ENCODE measurements at regions not wholly inside any gene's neighbourhood (a gene's known extent, or its start where the extent isn't known, plus 50 kb on each side); places are given as distances from the start of the nearest gene placed in this dataset.

DNA sequence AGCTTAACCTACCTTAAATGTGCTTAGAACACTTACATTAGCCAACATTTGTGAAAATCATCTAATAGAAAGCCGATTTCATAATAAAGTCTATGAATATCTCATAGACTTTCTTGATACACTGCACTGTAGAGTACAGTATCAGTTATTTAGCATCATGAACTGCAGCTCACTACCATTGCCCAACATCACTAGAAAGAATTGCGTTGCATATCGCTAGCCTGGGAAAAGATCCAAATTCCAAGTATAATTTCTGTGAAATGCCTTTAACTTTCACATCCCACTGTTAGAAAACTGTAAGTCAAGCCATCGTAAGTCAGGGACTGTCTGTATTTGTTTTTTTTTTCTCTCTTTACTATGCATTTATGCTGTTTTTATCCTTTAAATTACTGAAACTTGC is 918.6 kb upstream of the PABPC4L start:
- intact Hi-C loops (cut with DNase I), result no loop called here
- DNase-seq, result no peak

DNA sequence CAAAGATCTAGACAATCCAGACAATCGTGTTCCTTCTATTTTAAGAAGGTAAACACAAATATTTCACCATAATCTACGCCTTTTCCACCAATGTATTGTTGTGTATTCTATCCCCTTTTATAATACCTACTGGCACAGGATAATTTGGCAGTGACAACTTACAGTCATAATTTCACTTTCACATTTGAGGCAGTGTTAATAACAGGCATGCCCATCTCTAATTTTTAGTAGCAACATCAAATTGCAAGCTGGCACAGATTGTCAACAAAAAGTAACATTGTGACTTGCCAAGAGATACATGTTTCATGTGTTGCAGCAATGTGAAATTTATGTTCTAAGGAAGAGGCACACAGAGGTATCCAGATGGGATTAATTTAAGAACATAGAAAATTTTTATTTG is 912.5 kb upstream of the PABPC4L start:
- intact Hi-C loops (cut with DNase I), result no loop called here
- no peak for DNase-seq

DNA sequence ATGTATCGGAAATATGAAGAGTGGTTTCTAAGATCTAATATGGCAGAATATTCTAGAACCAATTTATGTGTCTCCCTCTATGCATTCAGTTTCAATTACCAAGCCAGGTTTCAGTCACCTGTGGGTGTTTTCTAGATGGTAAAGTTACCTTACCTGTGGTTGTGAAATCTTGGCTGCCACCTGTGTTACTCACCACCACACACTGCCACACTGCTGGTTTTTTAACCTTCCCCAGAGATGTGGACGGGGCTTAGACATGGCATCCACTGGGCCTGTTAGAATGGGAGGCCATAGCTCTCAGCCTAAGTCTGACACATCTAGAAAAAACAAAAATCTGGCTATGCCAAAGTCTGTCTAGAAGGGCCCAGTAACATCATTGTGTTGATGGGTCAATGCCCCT is 896.5 kb upstream of the PABPC4L start:
- intact Hi-C loops (cut with DNase I), result no loop called here
- DNase-seq, result no peak

DNA sequence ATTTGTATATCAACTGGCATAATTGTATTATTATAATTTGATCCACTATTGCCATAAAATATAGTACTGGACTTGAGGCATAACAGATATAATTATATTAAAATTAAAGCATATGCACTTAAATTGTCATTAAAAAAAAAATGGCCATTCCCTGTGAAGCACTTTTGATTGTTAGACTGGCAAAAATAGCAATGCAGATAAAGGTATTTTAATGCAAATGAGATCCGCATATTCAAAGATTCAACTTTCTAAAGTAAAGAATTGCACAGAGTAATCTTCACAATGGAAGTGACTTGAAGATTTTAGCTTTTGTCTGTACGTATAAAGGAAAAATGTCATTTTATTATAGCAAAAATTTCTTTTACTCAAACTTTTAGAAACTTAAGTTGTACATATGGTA is 871.8 kb upstream of the PABPC4L start:
- intact Hi-C loops (cut with DNase I), result no loop called here
- no peak for DNase-seq

DNA sequence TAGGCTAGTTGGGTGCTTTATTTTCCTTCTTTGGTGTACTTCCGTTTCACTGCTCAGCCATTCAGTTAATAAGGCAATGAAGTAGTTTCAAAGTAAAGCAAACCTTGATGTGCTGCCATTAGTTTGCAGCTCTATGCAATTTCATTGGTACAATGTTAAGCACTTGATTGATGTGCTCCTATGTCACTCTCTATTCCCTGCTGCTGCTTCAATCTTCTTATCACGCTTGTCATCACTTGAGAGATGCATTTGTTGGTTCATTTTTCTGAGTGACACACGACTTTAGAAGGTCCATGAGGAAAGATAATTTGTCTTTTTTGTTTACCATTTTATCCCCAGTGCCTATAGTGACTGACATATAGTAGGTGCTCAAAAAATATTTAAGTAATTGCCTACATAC is 871.0 kb upstream of the PABPC4L start:
- intact Hi-C loops (cut with DNase I), result no loop called here
- DNase-seq, result no peak

DNA sequence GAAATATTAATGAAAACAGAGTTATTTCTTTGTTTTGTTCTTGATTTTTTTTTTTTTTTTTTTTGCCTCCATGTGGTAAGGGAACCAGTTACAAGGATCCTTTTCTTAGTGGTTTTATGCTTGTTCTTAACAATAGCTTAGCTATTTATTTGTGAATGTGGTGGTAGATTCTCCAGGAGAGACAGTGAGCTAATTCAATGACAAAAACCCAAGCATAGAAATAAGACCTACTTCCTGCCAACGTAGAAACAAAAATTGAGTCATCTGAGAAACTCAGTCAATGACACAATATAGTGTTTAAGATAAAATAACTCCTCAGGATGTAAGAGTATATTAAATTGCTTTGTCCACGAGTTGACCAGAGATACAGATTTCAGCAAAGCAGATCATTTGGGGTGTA is 863.8 kb upstream of the PABPC4L start:
- intact Hi-C loops (cut with DNase I), result no loop called here
- DNase-seq, result no peak

DNA sequence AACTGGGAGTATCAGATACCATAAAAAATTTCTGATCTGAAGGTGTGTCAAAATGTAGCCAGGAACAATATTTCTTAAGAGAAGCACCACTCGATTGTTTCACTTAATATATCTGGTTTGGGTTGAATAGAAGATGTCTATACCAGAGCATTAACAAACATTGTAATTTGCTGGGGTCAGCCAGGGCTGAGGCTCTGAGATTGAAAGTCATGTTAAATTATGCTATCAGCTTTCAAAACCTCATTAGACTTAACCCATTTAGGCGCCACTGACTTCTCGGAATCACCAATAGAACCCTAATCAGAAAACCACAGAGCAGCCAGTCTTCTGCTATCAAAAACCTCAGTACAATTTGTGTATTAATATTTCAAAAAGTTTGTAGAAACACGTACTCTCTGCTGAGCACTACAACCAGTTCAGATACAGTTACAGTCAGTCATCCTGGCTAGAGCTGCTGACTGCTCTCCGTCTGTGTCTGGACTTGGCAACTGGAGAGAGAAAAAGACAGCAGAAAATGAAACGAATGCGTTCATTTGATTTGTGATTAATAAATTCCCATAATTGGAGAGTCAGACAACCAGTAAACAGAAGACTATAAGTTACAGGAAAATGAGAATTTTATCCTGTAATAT is 848.6 kb upstream of the PABPC4L start:
- intact Hi-C loops (cut with DNase I), result no loop called here
- DNase-seq, result no peak

DNA sequence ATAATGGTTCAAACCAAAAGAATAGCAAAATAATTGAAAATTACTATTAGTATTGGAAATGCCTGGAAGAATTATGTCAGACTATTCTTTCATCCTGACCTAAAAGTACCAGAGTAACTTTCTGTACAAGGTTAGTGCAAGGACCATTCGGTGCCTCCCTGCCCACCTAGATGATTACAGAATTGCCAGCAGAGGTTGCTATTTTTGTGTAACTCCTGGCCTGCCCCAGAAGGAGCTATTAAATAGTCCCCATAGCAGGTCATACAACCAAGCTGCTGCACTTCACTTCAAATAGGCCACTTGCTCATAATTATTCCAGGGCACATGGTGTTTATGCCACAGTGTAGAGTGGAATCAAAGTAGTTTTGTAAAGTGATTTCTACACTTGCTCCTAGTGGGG is 831.1 kb upstream of the PABPC4L start:
- no peak for DNase-seq
- intact Hi-C loops (cut with DNase I), result no loop called here

DNA sequence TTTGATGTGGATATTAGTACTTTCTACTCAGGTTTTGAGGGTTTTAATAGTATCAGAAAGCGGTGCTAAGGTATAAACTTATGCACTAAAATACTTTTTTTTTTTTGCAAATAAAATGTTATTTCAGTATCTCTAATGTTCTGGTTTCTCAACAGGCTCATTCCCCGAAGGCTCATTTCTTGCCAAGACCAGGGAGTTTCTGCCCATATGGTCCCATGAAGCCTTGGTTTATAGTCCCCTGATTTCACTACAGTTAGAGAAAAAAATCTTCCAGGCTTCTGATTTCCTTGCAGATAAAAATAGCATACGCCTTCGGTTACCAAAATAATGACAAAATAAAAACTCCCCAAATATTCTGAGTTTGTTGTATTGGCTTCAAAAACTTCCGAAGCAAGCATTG is 814.2 kb upstream of the PABPC4L start:
- no peak for DNase-seq

DNA sequence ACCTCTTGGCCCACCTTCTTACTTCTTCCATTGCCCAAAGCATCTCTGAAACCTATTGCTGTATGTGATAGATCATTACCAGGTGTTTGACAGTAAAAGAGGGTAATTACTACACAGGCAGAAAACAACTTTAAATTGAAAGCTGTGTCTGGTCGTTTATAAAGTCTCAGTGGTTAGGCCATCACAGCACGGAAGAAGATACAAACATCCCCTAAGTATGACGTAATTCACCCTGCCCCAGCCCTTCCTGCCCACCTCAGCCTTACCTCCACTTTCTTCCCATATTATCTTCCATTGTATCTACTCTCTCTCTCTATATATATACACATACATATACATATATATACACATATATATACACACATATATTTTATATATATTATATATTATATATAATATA is 805.8 kb upstream of the PABPC4L start:
- intact Hi-C loops (cut with DNase I), result no loop called here

More for the DNA sequence above, 814.2 kb upstream of the PABPC4L start:
- intact Hi-C loops (cut with DNase I), result no loop called here

DNA sequence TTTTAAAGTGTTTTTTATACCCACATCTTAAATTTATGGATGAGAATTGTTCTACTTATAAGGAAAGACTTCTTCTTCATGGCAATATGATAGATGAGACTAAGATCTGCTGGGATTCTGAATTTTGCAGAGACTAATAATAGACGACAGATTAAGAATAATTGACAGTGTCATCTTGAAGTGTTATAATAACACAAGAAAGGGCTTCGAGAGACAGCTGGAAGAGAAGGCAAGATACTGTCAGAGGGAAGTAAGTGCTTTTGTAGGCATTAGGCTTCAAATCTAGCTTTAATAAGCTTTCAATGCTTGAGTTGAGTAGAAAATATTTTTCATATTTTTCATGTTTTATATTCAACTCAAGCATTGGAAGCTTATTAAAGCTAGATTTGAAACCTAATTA is 797.6 kb upstream of the PABPC4L start:
- DNase-seq, result no peak
- intact Hi-C loops (cut with DNase I), result no loop called here

More for the DNA sequence above, 805.8 kb upstream of the PABPC4L start:
- no peak for DNase-seq

DNA sequence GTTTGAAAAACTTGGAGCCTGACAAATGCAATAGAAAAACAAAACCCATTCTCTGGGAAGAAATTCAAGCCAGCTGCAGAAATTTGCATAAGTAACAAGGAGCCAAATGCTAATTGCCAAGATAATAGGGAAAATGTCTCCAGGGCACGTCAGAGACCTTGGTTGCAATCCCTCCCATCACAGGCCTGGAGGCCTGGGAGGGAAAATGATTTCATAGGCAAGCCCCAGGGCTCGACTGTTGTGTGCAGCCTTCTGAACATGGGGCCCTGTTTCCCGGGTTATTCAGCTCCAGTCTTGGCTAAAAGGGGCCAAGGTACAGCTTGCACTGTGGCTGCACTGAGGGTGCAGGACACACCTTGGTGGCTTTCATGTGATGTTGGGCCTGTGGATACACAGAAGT is 760.4 kb upstream of the PABPC4L start:
- peak in 1 of 10 donors; percentile 13 for DNase-seq
- intact Hi-C loops (cut with DNase I), result no loop called here

DNA sequence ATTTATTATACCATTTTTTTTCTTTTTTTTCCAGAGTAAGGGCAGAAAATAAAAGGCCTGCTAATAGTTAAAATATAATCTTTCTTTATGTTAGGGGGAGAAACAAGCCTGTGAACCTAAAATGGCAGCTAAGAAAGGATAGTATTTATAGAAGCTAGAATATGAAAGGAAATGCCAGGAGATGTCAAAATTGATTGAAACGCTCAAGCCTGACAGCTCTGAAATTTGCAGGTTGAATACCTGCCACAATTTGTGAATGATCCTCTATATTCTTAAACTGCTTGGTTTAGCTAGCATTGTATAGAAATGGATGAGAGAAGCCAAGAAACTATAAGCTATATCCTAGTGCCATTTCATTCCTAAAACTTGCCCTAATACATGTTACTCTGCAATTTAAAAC is 757.3 kb upstream of the PABPC4L start:
- DNase-seq, result no peak
- intact Hi-C loops (cut with DNase I), result no loop called here

DNA sequence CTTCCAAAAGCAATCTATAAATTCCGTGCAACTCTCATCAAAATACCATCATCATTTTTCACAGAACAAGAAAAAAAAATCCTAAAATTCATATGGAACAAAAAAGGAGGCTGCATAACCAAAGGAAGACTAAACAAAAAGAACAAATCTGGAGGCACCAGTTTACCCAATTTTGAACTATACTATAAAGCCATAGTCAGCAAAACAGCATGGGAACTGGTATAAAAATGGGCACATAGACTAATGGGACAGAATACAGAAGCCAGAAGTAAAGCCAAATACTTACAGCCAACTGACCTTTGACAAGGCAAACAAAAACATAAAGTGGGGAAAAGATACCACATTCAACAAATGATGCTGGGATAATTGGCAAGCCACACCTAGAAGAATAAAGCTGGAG is 753.5 kb upstream of the PABPC4L start:
- no peak for DNase-seq
- intact Hi-C loops (cut with DNase I), result no loop called here

DNA sequence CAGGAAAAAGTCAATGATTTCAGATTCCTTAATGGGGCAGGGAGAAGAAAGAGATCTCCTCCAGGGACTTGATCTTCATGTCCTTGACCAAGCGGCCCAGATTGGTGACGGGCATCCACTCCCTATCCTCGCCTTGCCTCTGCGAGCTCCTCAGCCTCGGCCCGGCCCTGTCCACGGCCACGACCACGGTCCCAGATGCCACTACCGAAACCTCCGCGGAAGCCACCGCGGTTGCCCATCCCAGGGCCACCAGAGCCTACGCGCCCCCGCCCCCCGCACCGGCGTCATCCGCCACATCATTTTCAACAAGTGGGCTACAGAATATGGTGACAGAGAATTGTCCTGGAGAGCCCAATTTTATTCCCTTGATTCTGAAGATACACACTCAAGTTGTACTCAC is 751.2 kb upstream of the PABPC4L start:
- intact Hi-C loops (cut with DNase I), result no loop called here
- DNase-seq, result peak in 3 of 10 donors; percentile 46 to 83 (median 70)

DNA sequence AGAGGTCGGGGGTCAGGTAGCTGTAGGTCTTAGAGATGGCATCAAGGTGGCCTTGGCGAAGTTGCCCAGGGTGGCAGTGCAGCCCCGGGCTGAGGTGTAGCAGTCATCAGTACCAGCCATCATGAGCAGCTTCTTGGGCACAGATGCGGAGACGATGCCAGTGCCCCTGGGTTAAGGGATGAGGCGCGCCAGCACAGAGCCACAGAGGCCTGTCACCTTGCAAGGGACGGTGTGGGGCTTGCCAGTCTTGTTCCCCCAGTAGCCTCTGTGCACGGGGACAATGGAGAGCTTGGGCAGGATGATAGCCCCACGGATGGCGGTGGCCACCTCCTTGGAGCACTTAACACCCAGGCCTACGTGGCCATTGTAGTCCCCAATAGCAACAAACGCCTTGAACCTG is 750.7 kb upstream of the PABPC4L start:
- intact Hi-C loops (cut with DNase I), result no loop called here
- DNase-seq, result peak in 3 of 10 donors; percentile 50 to 73 (median 61)

DNA sequence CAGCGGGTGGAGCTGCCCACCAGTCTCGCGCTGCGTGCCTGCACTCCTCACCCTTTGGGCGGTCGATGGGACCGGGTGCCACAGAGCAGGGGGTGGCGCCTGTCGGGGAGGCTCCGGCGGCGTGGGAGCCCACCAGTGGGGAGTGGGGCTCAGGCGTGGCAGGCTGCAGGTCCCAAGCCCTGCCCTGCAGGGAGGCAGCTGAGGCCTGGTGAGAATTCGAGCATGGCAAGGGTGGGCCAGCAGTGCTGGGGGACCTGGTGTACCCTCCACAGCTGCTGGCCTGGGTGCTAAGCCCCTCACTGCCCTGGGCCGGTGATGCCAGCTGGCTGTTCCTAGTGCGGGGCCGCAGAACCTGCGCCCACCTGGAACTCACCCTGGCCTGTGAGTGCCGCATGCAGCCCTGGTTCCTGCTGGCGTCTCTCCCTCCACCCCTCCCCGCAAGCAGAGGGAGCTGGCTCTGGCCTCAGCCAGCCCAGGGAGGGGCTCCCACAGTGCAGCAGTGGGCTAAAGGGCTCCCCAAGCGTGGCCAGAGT is 746.6 kb upstream of the PABPC4L start:
- DNase-seq, result peak in 3 of 10 donors; percentile 67 to 80 (median 79)
- intact Hi-C loops (cut with DNase I), result no loop called here

DNA sequence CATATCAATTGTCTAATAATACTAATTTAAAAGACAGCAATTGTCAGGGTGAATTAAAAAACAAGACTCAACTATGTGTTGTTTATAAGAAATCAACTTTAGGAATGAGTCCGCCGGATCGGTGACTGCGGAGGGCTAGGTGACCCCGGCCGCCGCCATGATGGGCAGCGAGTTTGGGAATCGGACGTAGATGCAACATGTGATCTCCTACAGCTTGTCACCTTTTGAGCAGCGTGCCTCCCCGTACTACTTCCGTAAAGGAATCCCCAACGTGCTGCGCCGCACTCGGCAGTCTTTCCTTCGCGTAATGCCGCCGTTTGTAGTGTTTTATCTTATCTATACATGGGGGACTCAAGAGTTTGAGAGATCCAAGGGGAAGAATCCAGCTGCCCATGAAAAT is 742.5 kb upstream of the PABPC4L start:
- intact Hi-C loops (cut with DNase I), result no loop called here
- peak in 3 of 10 donors; percentile 46 to 76 (median 70) for DNase-seq

DNA sequence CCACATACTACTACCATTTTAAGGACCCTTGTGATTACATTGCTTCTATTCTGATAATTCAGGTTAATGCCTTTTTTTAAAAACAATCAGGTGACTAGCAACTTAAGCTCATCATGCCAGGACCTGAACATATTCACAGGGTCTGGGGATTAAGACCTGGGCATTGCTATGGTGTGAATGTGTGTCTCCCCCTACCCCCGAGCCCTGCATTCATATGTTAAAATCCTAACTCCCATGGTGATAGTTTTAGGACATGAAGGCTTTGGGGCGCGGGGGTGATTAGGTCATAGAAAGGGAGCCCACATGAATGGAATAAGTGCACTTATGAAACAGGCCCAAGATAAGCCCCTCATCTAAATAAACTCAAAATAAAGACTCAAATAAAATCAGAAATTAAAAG is 734.4 kb upstream of the PABPC4L start:
- no peak for DNase-seq
- intact Hi-C loops (cut with DNase I), result no loop called here

DNA sequence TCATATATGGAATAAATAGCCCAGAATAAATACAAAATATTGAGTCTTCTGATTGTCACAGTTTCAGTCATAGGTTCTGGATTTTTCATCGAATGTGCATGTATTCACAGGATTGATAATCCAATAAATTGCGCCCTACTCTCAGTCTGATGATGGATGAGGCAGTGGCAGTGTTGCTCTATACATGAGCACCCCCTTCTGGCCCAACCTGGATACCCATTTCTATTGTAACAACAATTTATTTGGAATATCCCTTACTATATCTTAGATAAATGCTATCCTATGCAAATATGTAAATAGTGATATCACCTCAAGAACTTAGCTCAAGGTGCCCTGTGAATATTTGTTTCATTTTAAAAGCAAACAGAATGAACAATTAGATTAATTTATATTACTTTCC is 733.7 kb upstream of the PABPC4L start:
- intact Hi-C loops (cut with DNase I), result no loop called here
- no peak for DNase-seq

DNA sequence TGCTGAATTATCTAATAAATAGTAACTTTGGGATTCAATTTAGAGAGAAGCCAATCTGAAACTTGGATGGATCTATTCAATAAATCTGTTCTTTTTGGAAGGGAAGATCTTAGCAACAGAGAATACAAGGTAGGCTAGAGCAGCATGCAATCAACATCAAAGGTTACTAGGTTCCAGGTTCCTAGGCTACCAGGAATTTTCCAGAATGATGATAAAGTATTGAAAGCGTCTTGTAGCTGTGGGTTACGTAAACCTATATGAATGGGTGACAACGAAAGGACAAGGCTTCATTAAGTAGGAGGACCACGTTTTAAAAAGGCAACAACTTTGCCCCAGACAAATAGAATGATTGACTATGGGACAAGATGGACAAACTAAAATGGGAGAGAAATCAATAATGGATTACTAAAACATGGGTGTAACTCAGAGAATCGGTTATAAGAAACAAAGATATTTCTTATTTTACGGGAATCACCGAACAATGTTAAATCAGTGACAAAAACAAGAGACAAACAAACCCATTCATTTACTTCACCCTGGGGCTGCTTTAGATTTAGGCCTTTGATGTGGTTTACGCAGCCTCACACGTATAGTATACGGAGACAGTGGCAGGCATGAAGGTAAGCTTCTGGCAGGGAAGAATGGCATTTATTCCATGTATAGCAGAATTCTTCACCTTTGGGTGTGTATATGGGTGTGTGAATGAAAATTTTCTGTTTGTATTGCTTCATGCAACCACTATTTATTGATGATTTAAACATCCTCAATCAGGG is 732.6 kb upstream of the PABPC4L start:
- no peak for DNase-seq
- intact Hi-C loops (cut with DNase I), result no loop called here

DNA sequence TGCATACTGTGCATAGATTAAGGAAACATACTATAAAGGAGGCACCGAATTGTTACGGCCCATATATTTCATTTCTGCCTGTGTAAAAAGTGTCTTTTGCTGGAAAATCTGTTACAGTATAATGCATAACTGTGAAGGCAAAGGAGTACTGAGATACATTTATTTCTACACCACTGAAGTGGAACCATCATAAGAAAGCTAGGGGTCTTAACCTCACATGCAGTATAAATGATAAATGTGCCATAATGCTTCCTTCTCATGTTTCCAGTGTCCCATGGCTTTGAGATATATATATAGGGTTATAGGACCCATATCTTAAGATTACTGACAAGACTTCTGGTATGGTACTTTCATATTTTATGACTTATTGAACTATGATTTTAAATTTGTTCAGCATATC is 713.8 kb upstream of the PABPC4L start:
- intact Hi-C loops (cut with DNase I), result no loop called here
- DNase-seq, result no peak
